ENCODE measurements at regions not wholly inside any gene's neighbourhood (a gene's known extent, or its start where the extent isn't known, plus 50 kb on each side); places are given as distances from the start of the nearest gene placed in this dataset.

DNA sequence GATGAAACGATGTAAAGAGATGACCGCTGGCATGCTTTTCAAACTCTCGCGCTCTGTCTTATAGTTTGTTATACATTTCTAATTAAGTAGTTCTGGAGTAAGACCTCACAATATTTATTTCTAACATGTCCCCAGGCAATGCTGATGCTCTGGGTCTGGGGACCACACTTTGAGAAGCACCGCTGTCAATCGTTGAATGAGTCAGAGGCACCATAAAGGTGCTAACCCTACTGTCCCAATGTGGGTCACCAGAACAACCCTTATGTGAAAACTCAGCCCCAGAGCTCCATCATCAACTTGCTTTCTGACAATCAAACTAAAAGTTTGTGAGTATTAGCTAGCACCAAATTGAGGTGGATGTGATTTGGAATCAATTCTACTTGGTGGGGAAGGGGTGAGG, 284.1 kb upstream of the PRKCQ start:
- no peak overlapping the region for H3K27ac ChIP-seq
- no peak overlapping the region for H3K4me3 ChIP-seq
- H3K4me1 ChIP-seq, result no peaks in the 10 kb centered on the region
- intact Hi-C loops (cut with DNase I; ENCODE audit: low total_unique reads), result no loop called here
- DNase-seq, result no peak
- TF ChIP-seq POLR2AphosphoS5 (IDR thresholded peaks at IDR 0.05) (no peak), POLR2A (IDR thresholded peaks at IDR 0.05) (no peak)
- TF ChIP-seq, protein P1, sequence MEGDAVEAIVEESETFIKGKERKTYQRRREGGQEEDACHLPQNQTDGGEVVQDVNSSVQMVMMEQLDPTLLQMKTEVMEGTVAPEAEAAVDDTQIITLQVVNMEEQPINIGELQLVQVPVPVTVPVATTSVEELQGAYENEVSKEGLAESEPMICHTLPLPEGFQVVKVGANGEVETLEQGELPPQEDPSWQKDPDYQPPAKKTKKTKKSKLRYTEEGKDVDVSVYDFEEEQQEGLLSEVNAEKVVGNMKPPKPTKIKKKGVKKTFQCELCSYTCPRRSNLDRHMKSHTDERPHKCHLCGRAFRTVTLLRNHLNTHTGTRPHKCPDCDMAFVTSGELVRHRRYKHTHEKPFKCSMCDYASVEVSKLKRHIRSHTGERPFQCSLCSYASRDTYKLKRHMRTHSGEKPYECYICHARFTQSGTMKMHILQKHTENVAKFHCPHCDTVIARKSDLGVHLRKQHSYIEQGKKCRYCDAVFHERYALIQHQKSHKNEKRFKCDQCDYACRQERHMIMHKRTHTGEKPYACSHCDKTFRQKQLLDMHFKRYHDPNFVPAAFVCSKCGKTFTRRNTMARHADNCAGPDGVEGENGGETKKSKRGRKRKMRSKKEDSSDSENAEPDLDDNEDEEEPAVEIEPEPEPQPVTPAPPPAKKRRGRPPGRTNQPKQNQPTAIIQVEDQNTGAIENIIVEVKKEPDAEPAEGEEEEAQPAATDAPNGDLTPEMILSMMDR (IDR thresholded peaks at IDR 0.05 in 8 of 11, conservative IDR thresholded peaks at IDR 0.05 in 3 of 11), result no peak
- peaks cover 0 to 7% (median 0%) of the 10 kb centered on the region in 8 donors for H3K9me3 ChIP-seq
- H3K27me3 ChIP-seq (replicated peaks in 1 of 7), result no peaks in the 10 kb centered on the region
- H3K36me3 ChIP-seq, result no peaks in the 10 kb centered on the region
- WGBS, 5 donors, result 92 to 97% (median 95%) methylated on average over 6 of the region's 6 CpGs

DNA sequence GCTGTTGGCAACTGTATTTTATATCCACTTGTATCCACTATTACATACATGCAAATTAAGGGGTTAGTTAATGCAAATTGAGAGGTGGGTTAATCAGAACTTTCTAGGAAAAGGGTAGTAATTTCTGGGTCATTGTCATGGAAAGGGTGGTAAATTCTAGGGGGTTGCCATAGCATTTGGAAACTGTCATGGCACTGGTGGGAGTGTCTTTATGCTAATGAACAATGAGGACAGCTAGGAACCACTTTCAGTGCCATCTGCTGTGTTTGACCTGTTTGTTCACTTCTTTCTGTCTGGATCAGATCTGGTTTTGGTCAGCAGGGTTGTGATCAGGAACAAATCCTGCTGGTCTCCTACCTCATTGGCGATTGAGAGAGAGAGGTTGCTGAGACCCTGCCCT, 283.3 kb upstream of the PRKCQ start:
- 92 to 100% (median 95%) methylated on average over 1 of the region's 1 CpG for WGBS, 5 donors
- Histone ChIP-seq H3K4me3 (no peak overlapping the region), H3K9me3 (peaks cover 0 to 7% (median 0%) of the 10 kb centered on the region in 8 donors), H3K4me1 (no peaks in the 10 kb centered on the region), H3K27me3 (replicated peaks in 1 of 7) (no peaks in the 10 kb centered on the region), H3K36me3 (no peaks in the 10 kb centered on the region), H3K27ac (no peak overlapping the region)
- TF ChIP-seq POLR2A (IDR thresholded peaks at IDR 0.05) (no peak), POLR2AphosphoS5 (IDR thresholded peaks at IDR 0.05) (no peak)
- TF ChIP-seq, protein P1 (IDR thresholded peaks at IDR 0.05 in 8 of 11, conservative IDR thresholded peaks at IDR 0.05 in 3 of 11), result no peak
- DNase-seq, result no peak
- intact Hi-C loops (cut with DNase I; ENCODE audit: low total_unique reads), result no loop called here

DNA sequence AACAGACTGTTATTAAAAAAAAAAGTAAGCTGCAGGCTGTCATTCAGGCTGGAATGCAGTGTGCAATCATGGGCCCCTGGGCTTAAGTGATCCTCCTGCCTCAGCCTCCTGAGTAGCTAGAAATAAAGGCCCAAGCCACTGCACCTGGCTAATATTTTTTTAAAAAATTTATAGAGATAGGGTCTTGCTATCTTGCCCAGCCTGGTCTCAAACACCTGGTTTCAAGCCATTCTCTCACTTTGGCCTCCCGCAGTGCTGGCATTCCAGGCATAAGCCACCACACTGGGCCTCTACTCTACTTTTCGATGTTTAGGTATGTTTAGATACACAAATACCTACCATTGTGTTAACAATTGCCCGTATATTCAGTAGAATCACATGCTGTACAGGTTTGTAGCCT, 270.4 kb upstream of the PRKCQ start:
- 72 to 95% (median 90%) methylated on average over 3 of the region's 3 CpGs for WGBS, 5 donors
- TF ChIP-seq, protein P1 (IDR thresholded peaks at IDR 0.05 in 8 of 11, conservative IDR thresholded peaks at IDR 0.05 in 3 of 11), result no peak
- TF ChIP-seq POLR2A (IDR thresholded peaks at IDR 0.05) (no peak), POLR2AphosphoS5 (IDR thresholded peaks at IDR 0.05) (no peak)
- H3K4me1 ChIP-seq, result no peaks in the 10 kb centered on the region
- no peak overlapping the region for H3K4me3 ChIP-seq
- DNase-seq, result no peak
- H3K9me3 ChIP-seq, result no peaks in the 10 kb centered on the region
- no peaks in the 10 kb centered on the region for H3K27me3 ChIP-seq (replicated peaks in 1 of 7)
- intact Hi-C loops (cut with DNase I; ENCODE audit: low total_unique reads), result no loop called here
- H3K36me3 ChIP-seq, result no peaks in the 10 kb centered on the region
- H3K27ac ChIP-seq, result peak overlapping the region in 2 of 8 donors; percentile 7 to 16

DNA sequence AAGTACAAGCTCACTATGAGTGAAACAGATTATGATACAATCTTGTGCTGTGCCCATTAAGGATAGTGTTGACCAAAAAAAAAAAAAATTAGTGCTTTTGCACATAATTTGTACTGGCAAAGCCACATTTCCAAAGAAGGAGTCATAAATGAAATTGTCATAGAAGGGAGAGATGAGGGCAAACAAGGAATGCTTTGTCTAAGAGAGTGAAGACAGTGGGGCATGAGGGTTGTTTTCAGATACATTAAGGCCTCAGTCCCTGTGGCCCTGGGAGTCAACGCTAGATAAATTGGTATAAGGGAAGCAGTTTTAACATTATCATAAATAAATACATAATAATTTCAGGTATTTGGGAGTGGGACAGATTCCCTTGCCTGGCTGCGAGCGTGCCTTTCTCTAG, 267.5 kb upstream of the PRKCQ start:
- Histone ChIP-seq H3K4me1 (peaks cover 0 to 6% (median 0%) of the 10 kb centered on the region in 6 donors), H3K4me3 (no peak overlapping the region), H3K27ac (no peak overlapping the region), H3K9me3 (no peaks in the 10 kb centered on the region), H3K36me3 (no peaks in the 10 kb centered on the region), H3K27me3 (replicated peaks in 1 of 7) (no peaks in the 10 kb centered on the region)
- no peak for DNase-seq
- 92 to 96% (median 94%) methylated on average over 3 of the region's 3 CpGs for WGBS, 5 donors
- TF ChIP-seq POLR2AphosphoS5 (IDR thresholded peaks at IDR 0.05) (no peak), POLR2A (IDR thresholded peaks at IDR 0.05) (no peak)
- TF ChIP-seq, protein P1 (IDR thresholded peaks at IDR 0.05 in 8 of 11, conservative IDR thresholded peaks at IDR 0.05 in 3 of 11), result no peak
- intact Hi-C loops (cut with DNase I; ENCODE audit: low total_unique reads), result no loop called here
